GM12878 (cell line): ENCODE measurements at regions not wholly inside any gene's neighbourhood (a gene's known extent, or its start where the extent isn't known, plus 50 kb on each side); places are given as distances from the start of the nearest gene placed in this dataset.

ENCODE experiments used
- ATAC-seq: fragments of 200-7000 bp; cut with Tn5 transposase; 3 replicates; pipeline ENCODE4 v1.9.1; 2020; ENCODE audit warnings: mild to moderate bottlenecking, moderate library complexity
- BruUV-seq: library from RNA; stranded (reverse); fragments of 400-500 nt; replicated peaks from 2 replicates; lab custom pipeline; 2021; lab: Mats Ljungman, UMichigan
- CTCF ChIA-PET: fragments of 300-600 bp; sonication (Branson Sonifier 250); formaldehyde crosslinking; extraction: SDS; loops from one replicate; lab custom pipeline; 2021; ENCODE audit warnings: inconsistent platforms; lab: Yijun Ruan, JAX
- POLR2A ChIA-PET: fragments of 350-600 bp; formaldehyde crosslinking; extraction: SDS; loops from one replicate; lab custom pipeline; 2021; ENCODE audit warnings: inconsistent platforms; lab: Charles Lee
- RAD21 ChIA-PET: fragments of 300-600 bp; sonication (Branson Sonifier 250); formaldehyde crosslinking; loops from one replicate; lab custom pipeline; 2023; ENCODE audit warnings: antibody characterized with exemption; ENCODE audit not compliant: unreplicated experiment; lab: Charles Lee
- SMC1A ChIA-PET: fragments of 300-600 bp; sonication (Branson Sonifier 250); formaldehyde crosslinking; loops from one replicate; lab custom pipeline; 2023; ENCODE audit not compliant: unreplicated experiment, uncharacterized antibody; lab: Charles Lee
- DNase-seq: peaks from one replicate; pipeline ENCODE4 v3.0.0-alpha.2; 2011; ENCODE audit warnings: low read depth, low spot score
- FAIRE-seq: peaks from 3 replicates; lab custom pipeline; 2011; peaks lifted over from hg19 to GRCh38; lab: Jason Lieb, UNC
- H2AFZ ChIP-seq: 2 replicates; pipeline ENCODE4 v1.6.0; 2011; ENCODE audit warnings: low read depth, low read length, control low read depth; ENCODE audit not compliant: control insufficient read depth
- H3K27ac ChIP-seq: 2 replicates; pipeline ENCODE4 v1.5.1; 2011; ENCODE audit warnings: control low read depth; ENCODE audit not compliant: control insufficient read depth, insufficient read depth
- H3K27me3 ChIP-seq, 2 experiments: replicated peaks in 1 of 2; 2 replicates each; pipeline versions ENCODE4 v1.6.0 to v1.6.1; 2011; ENCODE audit warnings: low read length in 1 of 2; ENCODE audit not compliant: control insufficient read depth in 2 of 2, insufficient read depth in 2 of 2
- H3K36me3 ChIP-seq, 2 experiments: 2 replicates each; pipeline ENCODE4 v1.5.1; 2011; ENCODE audit warnings: low read length in 1 of 2; ENCODE audit not compliant: control insufficient read depth in 2 of 2, insufficient read depth in 2 of 2
- H3K4me1 ChIP-seq: 2 replicates; pipeline ENCODE4 v1.6.1; 2011; ENCODE audit warnings: mild to moderate bottlenecking, low read length, moderate library complexity, mixed read lengths; ENCODE audit not compliant: control insufficient read depth, insufficient read depth
- H3K4me2 ChIP-seq: 2 replicates; pipeline ENCODE4 v1.6.0; 2011; ENCODE audit warnings: control low read depth; ENCODE audit not compliant: control insufficient read depth, insufficient read depth
- H3K4me3 ChIP-seq: fragments of 200-600 bp; sonication (generic); 2 replicates; pipeline ENCODE4 v1.5.1; 2016
- H3K79me2 ChIP-seq: 2 replicates; pipeline ENCODE4 v1.6.0; 2011; ENCODE audit warnings: low read length; ENCODE audit not compliant: control insufficient read depth, insufficient read depth
- H3K9ac ChIP-seq: 2 replicates; pipeline ENCODE4 v1.8.0; 2011; ENCODE audit warnings: low read length, control low read depth, mixed read lengths; ENCODE audit not compliant: control insufficient read depth, insufficient read depth
- H3K9me3 ChIP-seq: replicated peaks from 3 replicates; pipeline ENCODE4 v1.5.1; 2011; ENCODE audit warnings: mild to moderate bottlenecking, low read length; ENCODE audit not compliant: control insufficient read depth, insufficient read depth
- H4K20me1 ChIP-seq: 2 replicates; pipeline ENCODE4 v1.6.0; 2011; ENCODE audit not compliant: control insufficient read depth, insufficient read depth
- ATF7 ChIP-seq: fragments of 450-650 bp; IDR thresholded peaks from 2 replicates; pipeline ENCODE4 v1.6.1; 2016; ENCODE audit warnings: low read depth, mild to moderate bottlenecking
- BACH1 ChIP-seq: fragments of 450-650 bp; IDR thresholded peaks from 2 replicates; pipeline ENCODE4 v1.6.1; 2017; ENCODE audit warnings: mild to moderate bottlenecking, borderline replicate concordance
- CBX5 ChIP-seq: sonication (generic); IDR thresholded peaks from 2 replicates; pipeline ENCODE4 v1.6.1; 2016; ENCODE audit warnings: low read depth, moderate library complexity, mild to moderate bottlenecking, inconsistent platforms
- IKZF1 ChIP-seq: fragments of 450-650 bp; conservative IDR thresholded peaks from 2 replicates; pipeline ENCODE4 v1.6.1; 2017; ENCODE audit warnings: antibody characterized with exemption, mild to moderate bottlenecking
- MAX ChIP-seq: IDR thresholded peaks from 2 replicates; pipeline ENCODE4 v1.6.1; 2012; ENCODE audit warnings: low read depth, low read length, improper control_type of control experiment
- NFIC ChIP-seq: IDR thresholded peaks from 2 replicates; pipeline ENCODE4 v1.6.1; 2012; ENCODE audit warnings: low read depth, mild to moderate bottlenecking, inconsistent platforms, low read length, moderate library complexity
- NFXL1 ChIP-seq: fragments of 450-650 bp; IDR thresholded peaks from 2 replicates; pipeline ENCODE4 v1.6.1; 2017; ENCODE audit warnings: antibody characterized with exemption, mild to moderate bottlenecking, borderline replicate concordance
- NFYA ChIP-seq: IDR thresholded peaks from 2 replicates; pipeline ENCODE4 v1.6.1; 2011; ENCODE audit warnings: low read depth, mild to moderate bottlenecking, low read length, improper control_type of control experiment, borderline replicate concordance
- NFYB ChIP-seq: IDR thresholded peaks from 2 replicates; pipeline ENCODE4 v1.6.1; 2011; ENCODE audit warnings: low read depth, mild to moderate bottlenecking, low read length, improper control_type of control experiment, moderate library complexity; ENCODE audit not compliant: insufficient read depth
- PAX5 ChIP-seq: IDR thresholded peaks from 2 replicates; pipeline ENCODE4 v1.6.1; 2011; ENCODE audit warnings: low read depth, low read length, borderline replicate concordance
- SP1 ChIP-seq: IDR thresholded peaks from one replicate; pipeline ENCODE4 v1.6.1; 2011; ENCODE audit warnings: low read depth, low read length
- STAT1 ChIP-seq: fragments of 450-650 bp; conservative IDR thresholded peaks from 2 replicates; pipeline ENCODE4 v1.6.1; 2014; ENCODE audit warnings: antibody characterized with exemption, mild to moderate bottlenecking
- ZNF217 ChIP-seq: fragments of 450-650 bp; IDR thresholded peaks from 2 replicates; pipeline ENCODE4 v1.6.1; 2017; ENCODE audit warnings: antibody characterized with exemption, mild to moderate bottlenecking
- WGBS: methylation state at CpG from one replicate; pipeline ENCODE4 v1.1.6; 2016; ENCODE audit warnings: low lambda C conversion rate; ENCODE audit not compliant: insufficient replicate concordance, insufficient coverage; ENCODE audit errors: missing lambda C conversion rate; 5-methylcytosine and 5-hydroxymethylcytosine counted together
- in situ Hi-C: fragments of 300-500 bp; cut with MboI; formaldehyde crosslinking; loops from 9 replicates; pipeline ENCODE4 v1.14.3; 2018; ENCODE audit warnings: mixed read lengths
- intact Hi-C: fragments of 100-400 bp; cut with micrococcal nuclease; formaldehyde crosslinking; loops from one replicate; pipeline ENCODE4 v1.14.2; 2022; ENCODE audit not compliant: unreplicated experiment
- TF ChIP-seq, protein P1 (sequence below): fragments of 450-650 bp; IDR thresholded peaks from 2 replicates; pipeline ENCODE4 v1.6.1; 2017; ENCODE audit warnings: antibody characterized with exemption, mild to moderate bottlenecking, moderate library complexity
- TF ChIP-seq, protein P2 (sequence below): fragments of 450-650 bp; conservative IDR thresholded peaks from 2 replicates; pipeline ENCODE4 v1.6.1; 2017; ENCODE audit warnings: mild to moderate bottlenecking, moderate library complexity
- TF ChIP-seq, protein P3 (sequence below): fragments of 450-650 bp; IDR thresholded peaks from 2 replicates; pipeline ENCODE4 v1.6.1; 2014; ENCODE audit warnings: mild to moderate bottlenecking

DNA sequence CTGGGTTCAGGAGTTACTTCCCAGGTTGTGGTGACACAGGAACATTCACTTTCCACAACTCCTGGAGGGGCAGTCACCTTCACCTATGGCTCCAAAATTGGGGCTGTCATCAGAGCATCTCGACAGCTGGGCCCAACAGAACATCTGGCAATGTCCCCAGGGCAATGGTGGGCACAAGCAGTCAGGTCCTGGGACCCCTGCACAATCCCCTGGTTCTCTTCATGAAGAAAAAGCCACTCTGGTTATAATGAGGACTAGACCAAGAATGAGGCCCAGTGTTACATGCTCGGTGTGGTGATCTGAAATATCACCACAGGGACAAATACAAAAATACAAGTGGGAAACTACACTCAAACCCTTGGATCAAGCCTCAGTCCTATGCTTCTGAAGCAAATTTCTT, 89.0 kb upstream of the VPREB1 start:
- Histone ChIP-seq H3K4me1 (peaks cover 8% of the 10 kb centered on the region), H3K36me3 (no peaks in the 10 kb centered on the region), H3K27me3 (no peaks in the 10 kb centered on the region), H3K79me2 (no peaks in the 10 kb centered on the region), H3K9ac (no peak overlapping the region), H2AFZ (no peak overlapping the region), H3K9me3 (no peaks in the 10 kb centered on the region), H3K27ac (no peak overlapping the region), H4K20me1 (no peaks in the 10 kb centered on the region), H3K4me3 (no peak overlapping the region), H3K4me2 (no peak overlapping the region)
- ATAC-seq (no peak), FAIRE-seq (no peak), DNase-seq (no peak)
- POLR2A ChIA-PET, result interaction anchor here (1.7 kb wide), 1 partner anchor 56 kb away, joined by 8 read pairs; no protein-coding TSS in a partner anchor
- WGBS, result 36% methylated on average over 2 of the region's 2 CpGs
- BruUV-seq, result no TSS peak
- CTCF ChIA-PET, result interaction anchor here (1.0 to 3.2 kb wide), 11 partner anchors 10 to 125 kb away, joined by 3 to 17 read pairs (median 5); no protein-coding TSS in a partner anchor
- RAD21 ChIA-PET, result interaction anchor here (0.9 to 1.8 kb wide), 3 partner anchors 12 to 125 kb away, joined by 3 to 9 read pairs (median 6); no protein-coding TSS in a partner anchor
- in situ Hi-C loops, result loop anchor here (5.0 to 10.0 kb wide), 3 partner anchors 42 to 799 kb away; no protein-coding TSS in a partner anchor
- no peak for TF ChIP-seq SP1
- no peak for TF ChIP-seq BACH1
- TF ChIP-seq NFYA, result no peak
- TF ChIP-seq, protein P1, sequence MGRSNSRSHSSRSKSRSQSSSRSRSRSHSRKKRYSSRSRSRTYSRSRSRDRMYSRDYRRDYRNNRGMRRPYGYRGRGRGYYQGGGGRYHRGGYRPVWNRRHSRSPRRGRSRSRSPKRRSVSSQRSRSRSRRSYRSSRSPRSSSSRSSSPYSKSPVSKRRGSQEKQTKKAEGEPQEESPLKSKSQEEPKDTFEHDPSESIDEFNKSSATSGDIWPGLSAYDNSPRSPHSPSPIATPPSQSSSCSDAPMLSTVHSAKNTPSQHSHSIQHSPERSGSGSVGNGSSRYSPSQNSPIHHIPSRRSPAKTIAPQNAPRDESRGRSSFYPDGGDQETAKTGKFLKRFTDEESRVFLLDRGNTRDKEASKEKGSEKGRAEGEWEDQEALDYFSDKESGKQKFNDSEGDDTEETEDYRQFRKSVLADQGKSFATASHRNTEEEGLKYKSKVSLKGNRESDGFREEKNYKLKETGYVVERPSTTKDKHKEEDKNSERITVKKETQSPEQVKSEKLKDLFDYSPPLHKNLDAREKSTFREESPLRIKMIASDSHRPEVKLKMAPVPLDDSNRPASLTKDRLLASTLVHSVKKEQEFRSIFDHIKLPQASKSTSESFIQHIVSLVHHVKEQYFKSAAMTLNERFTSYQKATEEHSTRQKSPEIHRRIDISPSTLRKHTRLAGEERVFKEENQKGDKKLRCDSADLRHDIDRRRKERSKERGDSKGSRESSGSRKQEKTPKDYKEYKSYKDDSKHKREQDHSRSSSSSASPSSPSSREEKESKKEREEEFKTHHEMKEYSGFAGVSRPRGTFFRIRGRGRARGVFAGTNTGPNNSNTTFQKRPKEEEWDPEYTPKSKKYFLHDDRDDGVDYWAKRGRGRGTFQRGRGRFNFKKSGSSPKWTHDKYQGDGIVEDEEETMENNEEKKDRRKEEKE, result no peak
- no peak for TF ChIP-seq CBX5
- no peak for TF ChIP-seq PAX5
- TF ChIP-seq NFIC, result no peak
- no peak for TF ChIP-seq NFXL1
- no peak for TF ChIP-seq IKZF1
- TF ChIP-seq, protein P2, sequence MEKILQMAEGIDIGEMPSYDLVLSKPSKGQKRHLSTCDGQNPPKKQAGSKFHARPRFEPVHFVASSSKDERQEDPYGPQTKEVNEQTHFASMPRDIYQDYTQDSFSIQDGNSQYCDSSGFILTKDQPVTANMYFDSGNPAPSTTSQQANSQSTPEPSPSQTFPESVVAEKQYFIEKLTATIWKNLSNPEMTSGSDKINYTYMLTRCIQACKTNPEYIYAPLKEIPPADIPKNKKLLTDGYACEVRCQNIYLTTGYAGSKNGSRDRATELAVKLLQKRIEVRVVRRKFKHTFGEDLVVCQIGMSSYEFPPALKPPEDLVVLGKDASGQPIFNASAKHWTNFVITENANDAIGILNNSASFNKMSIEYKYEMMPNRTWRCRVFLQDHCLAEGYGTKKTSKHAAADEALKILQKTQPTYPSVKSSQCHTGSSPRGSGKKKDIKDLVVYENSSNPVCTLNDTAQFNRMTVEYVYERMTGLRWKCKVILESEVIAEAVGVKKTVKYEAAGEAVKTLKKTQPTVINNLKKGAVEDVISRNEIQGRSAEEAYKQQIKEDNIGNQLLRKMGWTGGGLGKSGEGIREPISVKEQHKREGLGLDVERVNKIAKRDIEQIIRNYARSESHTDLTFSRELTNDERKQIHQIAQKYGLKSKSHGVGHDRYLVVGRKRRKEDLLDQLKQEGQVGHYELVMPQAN, result no peak
- TF ChIP-seq STAT1, result no peak
- TF ChIP-seq ATF7, result no peak
- TF ChIP-seq ZNF217, result no peak
- TF ChIP-seq MAX, result no peak
- TF ChIP-seq NFYB, result no peak
- TF ChIP-seq, protein P3, sequence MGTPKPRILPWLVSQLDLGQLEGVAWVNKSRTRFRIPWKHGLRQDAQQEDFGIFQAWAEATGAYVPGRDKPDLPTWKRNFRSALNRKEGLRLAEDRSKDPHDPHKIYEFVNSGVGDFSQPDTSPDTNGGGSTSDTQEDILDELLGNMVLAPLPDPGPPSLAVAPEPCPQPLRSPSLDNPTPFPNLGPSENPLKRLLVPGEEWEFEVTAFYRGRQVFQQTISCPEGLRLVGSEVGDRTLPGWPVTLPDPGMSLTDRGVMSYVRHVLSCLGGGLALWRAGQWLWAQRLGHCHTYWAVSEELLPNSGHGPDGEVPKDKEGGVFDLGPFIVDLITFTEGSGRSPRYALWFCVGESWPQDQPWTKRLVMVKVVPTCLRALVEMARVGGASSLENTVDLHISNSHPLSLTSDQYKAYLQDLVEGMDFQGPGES, result no peak
- SMC1A ChIA-PET, result interaction anchor here (0.9 to 4.4 kb wide), 9 partner anchors 19 to 125 kb away, joined by 3 to 26 read pairs (median 4); no protein-coding TSS in a partner anchor
- intact Hi-C loops, result loop anchor here (1.0 to 5.0 kb wide), 6 partner anchors 44 to 799 kb away; no protein-coding TSS in a partner anchor
